ENCODE measurements at regions not wholly inside any gene's neighbourhood (a gene's known extent, or its start where the extent isn't known, plus 50 kb on each side); places are given as distances from the start of the nearest gene placed in this dataset.
A peak's percentile ranks its signal among the peaks of the same experiment; 100 is the strongest.
"Not testable (repeated sequence)": the region's sequence is repeated elsewhere in the genome, so short reads cannot be mapped to it uniquely, and the experiment has no call there.

- H3K4me3 ChIP-seq (ENCODE audit: low read depth, low read length): no peak overlapping the region
- TF ChIP-seq MYC (IDR thresholded peaks at IDR 0.05; ENCODE audit: low read depth, low read length) (no peak), POLR2A (IDR thresholded peaks at IDR 0.05; ENCODE audit: extremely low read depth, insufficient read length) (no peak), MAX (IDR thresholded peaks at IDR 0.05; ENCODE audit: low read depth, low read length) (no peak), CTCF (IDR thresholded peaks at IDR 0.05; ENCODE audit: low read depth, low read length) (no peak)
These were observed 66.2 kb downstream of the SC5D start for GRCh38 chr11:121358760-121359159.

GRCh38 chr11:121359591-121359990 is 67.0 kb downstream of the SC5D start:
- DNase-seq (ENCODE audit: low read depth): no peak
- no peak for TF ChIP-seq CTCF (IDR thresholded peaks at IDR 0.05; ENCODE audit: low read depth, low read length)
- no peak for TF ChIP-seq MAX (IDR thresholded peaks at IDR 0.05; ENCODE audit: low read depth, low read length)
- no peak for TF ChIP-seq POLR2A (IDR thresholded peaks at IDR 0.05; ENCODE audit: extremely low read depth, insufficient read length)
- no peak for TF ChIP-seq MYC (IDR thresholded peaks at IDR 0.05; ENCODE audit: low read depth, low read length)
- H3K4me3 ChIP-seq (ENCODE audit: low read depth, low read length): no peak overlapping the region

More at GRCh38 chr11:121358760-121359159, 66.2 kb downstream of the SC5D start:
- no peak for DNase-seq (ENCODE audit: low read depth)

GRCh38 chr11:121362955-121363354 is 70.4 kb downstream of the SC5D start:
- DNase-seq (ENCODE audit: low read depth); H3K4me3 ChIP-seq (ENCODE audit: low read depth, low read length): not testable (repeated sequence)

- no peak overlapping the region for H3K4me3 ChIP-seq (ENCODE audit: low read depth, low read length)
- no peak for DNase-seq (ENCODE audit: low read depth)
These were observed 72.7 kb downstream of the SC5D start for GRCh38 chr11:121365304-121365703.

GRCh38 chr11:121366038-121366437 is 73.5 kb downstream of the SC5D start:
- TF ChIP-seq MAX (IDR thresholded peaks at IDR 0.05; ENCODE audit: low read depth, low read length) (no peak), MYC (IDR thresholded peaks at IDR 0.05; ENCODE audit: low read depth, low read length) (no peak), CTCF (IDR thresholded peaks at IDR 0.05; ENCODE audit: low read depth, low read length) (no peak), POLR2A (IDR thresholded peaks at IDR 0.05; ENCODE audit: extremely low read depth, insufficient read length) (no peak)
- no peak overlapping the region for H3K4me3 ChIP-seq (ENCODE audit: low read depth, low read length)
- no peak for DNase-seq (ENCODE audit: low read depth)

More at GRCh38 chr11:121365304-121365703, 72.7 kb downstream of the SC5D start:
- TF ChIP-seq POLR2A (IDR thresholded peaks at IDR 0.05; ENCODE audit: extremely low read depth, insufficient read length) (no peak), CTCF (IDR thresholded peaks at IDR 0.05; ENCODE audit: low read depth, low read length) (no peak), MAX (IDR thresholded peaks at IDR 0.05; ENCODE audit: low read depth, low read length) (no peak), MYC (IDR thresholded peaks at IDR 0.05; ENCODE audit: low read depth, low read length) (no peak)

- peak overlapping the region; percentile 14 for H3K4me3 ChIP-seq (ENCODE audit: low read depth, low read length)
- DNase-seq (ENCODE audit: low read depth): peak; percentile 86
- TF ChIP-seq MAX (IDR thresholded peaks at IDR 0.05; ENCODE audit: low read depth, low read length) (peak; percentile 54), POLR2A (IDR thresholded peaks at IDR 0.05; ENCODE audit: extremely low read depth, insufficient read length) (no peak), MYC (IDR thresholded peaks at IDR 0.05; ENCODE audit: low read depth, low read length) (0 out of 2 replicates have a peak, but pooled peaks have one; percentile 24)
These were observed 74.7 kb downstream of the SC5D start for GRCh38 chr11:121367001-121367843.
